GM19328 (cell line): ENCODE measurements at regions not wholly inside any gene's neighbourhood (a gene's known extent, or its start where the extent isn't known, plus 50 kb on each side); places are given as distances from the start of the nearest gene placed in this dataset.
"Not testable (repeated sequence)": the region's sequence is repeated elsewhere in the genome, so short reads cannot be mapped to it uniquely, and the experiment has no call there.

Source experiments
- ATAC-seq: cut with Tn5 transposase; IDR thresholded peaks from one replicate; pipeline ENCODE4 v1.9.1; 2021; ENCODE audit warnings: mild to moderate bottlenecking, moderate library complexity; ENCODE audit not compliant: unreplicated experiment

GRCh38 chrX:128653524-128654060, 601.4 kb upstream of the ACTRT1 start:
- no peak for ATAC-seq

GRCh38 chrX:128650326-128650725, 598.1 kb upstream of the ACTRT1 start:
- ATAC-seq, result no peak

- no peak for ATAC-seq
Measured at GRCh38 chrX:128634754-128635153, 582.6 kb upstream of the ACTRT1 start.

- ATAC-seq, result no peak
Measured at GRCh38 chrX:128623361-128623760, 571.2 kb upstream of the ACTRT1 start.

- no peak for ATAC-seq
Measured at GRCh38 chrX:128622296-128622695, 570.1 kb upstream of the ACTRT1 start.

- ATAC-seq, result no peak
Measured at GRCh38 chrX:128619490-128619889, 567.3 kb upstream of the ACTRT1 start.

GRCh38 chrX:128616933-128617332, 564.7 kb upstream of the ACTRT1 start:
- no peak for ATAC-seq

GRCh38 chrX:128606817-128607216, 554.6 kb upstream of the ACTRT1 start:
- ATAC-seq, result not testable (repeated sequence)

- ATAC-seq, result not testable (repeated sequence)
Measured at GRCh38 chrX:128606357-128606756, 554.2 kb upstream of the ACTRT1 start.

GRCh38 chrX:128601706-128602105, 549.5 kb upstream of the ACTRT1 start:
- no peak for ATAC-seq

GRCh38 chrX:128599632-128600031, 547.4 kb upstream of the ACTRT1 start:
- no peak for ATAC-seq

GRCh38 chrX:128582036-128582435, 529.8 kb upstream of the ACTRT1 start:
- no peak for ATAC-seq

GRCh38 chrX:128581615-128582014, 529.4 kb upstream of the ACTRT1 start:
- ATAC-seq, result no peak

- no peak for ATAC-seq
Measured at GRCh38 chrX:128543114-128543513, 490.9 kb upstream of the ACTRT1 start.

GRCh38 chrX:128518508-128518907, 466.3 kb upstream of the ACTRT1 start:
- ATAC-seq, result no peak

GRCh38 chrX:128517691-128518090, 465.5 kb upstream of the ACTRT1 start:
- no peak for ATAC-seq

- ATAC-seq, result no peak
Measured at GRCh38 chrX:128504496-128504895, 452.3 kb upstream of the ACTRT1 start.

- ATAC-seq, result no peak
Measured at GRCh38 chrX:128464116-128464515, 411.9 kb upstream of the ACTRT1 start.

GRCh38 chrX:128460835-128461234, 408.6 kb upstream of the ACTRT1 start:
- ATAC-seq, result no peak

GRCh38 chrX:128458888-128459287, 406.7 kb upstream of the ACTRT1 start:
- ATAC-seq, result no peak

GRCh38 chrX:128457674-128458073, 405.5 kb upstream of the ACTRT1 start:
- no peak for ATAC-seq

- ATAC-seq, result no peak
Measured at GRCh38 chrX:128439159-128439558, 387.0 kb upstream of the ACTRT1 start.

GRCh38 chrX:128438082-128438481, 385.9 kb upstream of the ACTRT1 start:
- ATAC-seq, result no peak
